BJ (cell line): ENCODE measurements at regions not wholly inside any gene's neighbourhood (a gene's known extent, or its start where the extent isn't known, plus 50 kb on each side); places are given as distances from the start of the nearest gene placed in this dataset.

Source experiments
- CTCF ChIA-PET: fragments of 350-600 bp; formaldehyde crosslinking; extraction: SDS; loops from one replicate; lab custom pipeline; 2021; ENCODE audit warnings: antibody characterized with exemption, inconsistent platforms; lab: Yijun Ruan, JAX
- POLR2A ChIA-PET: fragments of 300-600 bp; sonication (Branson Sonifier 250); formaldehyde crosslinking; extraction: SDS; loops from one replicate; lab custom pipeline; 2021; ENCODE audit warnings: antibody characterized with exemption; lab: Charles Lee
- DNase-seq: peaks from one replicate; pipeline ENCODE4 v3.0.0-alpha.2; 2011; ENCODE audit warnings: low read depth
- H3K27me3 ChIP-seq: 2 replicates; pipeline ENCODE4 v1.6.0; 2011; ENCODE audit warnings: low read length; ENCODE audit not compliant: control insufficient read depth, insufficient read depth
- H3K36me3 ChIP-seq: 2 replicates; pipeline ENCODE4 v1.5.1; 2011; ENCODE audit warnings: low read length; ENCODE audit not compliant: control insufficient read depth, insufficient read depth
- H3K4me3 ChIP-seq: 2 replicates; pipeline ENCODE4 v1.5.1; 2011; ENCODE audit warnings: low read depth, mild to moderate bottlenecking, control low read depth, low read length
- CTCF ChIP-seq: IDR thresholded peaks from 2 replicates; pipeline ENCODE4 v1.5.1; 2011; ENCODE audit warnings: low read depth, mild to moderate bottlenecking, control low read depth, inconsistent platforms, low read length, moderate library complexity; ENCODE audit not compliant: insufficient read depth

- TF ChIP-seq CTCF, result no peak
- Histone ChIP-seq H3K4me3 (no peak overlapping the region), H3K36me3 (no peaks in the 10 kb centered on the region), H3K27me3 (no peaks in the 10 kb centered on the region)
- DNase-seq, result no peak
- ChIA-PET CTCF (no interaction called here), POLR2A (no interaction called here)
Measured at GRCh38 chr13:71261256-71261655, 605.7 kb downstream of the DACH1 start.

- Histone ChIP-seq H3K36me3 (no peaks in the 10 kb centered on the region), H3K4me3 (no peak overlapping the region), H3K27me3 (no peaks in the 10 kb centered on the region)
- CTCF ChIA-PET, result no interaction called here
- DNase-seq, result no peak
- TF ChIP-seq CTCF, result no peak
- POLR2A ChIA-PET, result no interaction called here
Measured at GRCh38 chr13:71260246-71260645, 606.8 kb downstream of the DACH1 start.

- ChIA-PET POLR2A (no interaction called here), CTCF (no interaction called here)
- Histone ChIP-seq H3K4me3 (no peak overlapping the region), H3K36me3 (no peaks in the 10 kb centered on the region), H3K27me3 (no peaks in the 10 kb centered on the region)
- DNase-seq, result no peak
- TF ChIP-seq CTCF, result no peak
Measured at GRCh38 chr13:71255633-71256032, 611.4 kb downstream of the DACH1 start.

- no peak for DNase-seq
- CTCF ChIA-PET, result no interaction called here
- no peaks in the 10 kb centered on the region for H3K27me3 ChIP-seq
- POLR2A ChIA-PET, result no interaction called here
- TF ChIP-seq CTCF, result no peak
- H3K4me3 ChIP-seq, result no peak overlapping the region
- no peaks in the 10 kb centered on the region for H3K36me3 ChIP-seq
Measured at GRCh38 chr13:71254384-71254783, 612.6 kb downstream of the DACH1 start.

- no peaks in the 10 kb centered on the region for H3K27me3 ChIP-seq
- no peak for DNase-seq
- H3K36me3 ChIP-seq, result no peaks in the 10 kb centered on the region
- POLR2A ChIA-PET, result no interaction called here
- no peak overlapping the region for H3K4me3 ChIP-seq
- no peak for TF ChIP-seq CTCF
- CTCF ChIA-PET, result interaction anchor here (1.1 kb wide), 1 partner anchor 37 kb away, joined by 3 read pairs; no protein-coding TSS in a partner anchor
Measured at GRCh38 chr13:71252184-71252704, 614.8 kb downstream of the DACH1 start.
